HEK293 (cell line): ENCODE measurements at regions not wholly inside any gene's neighbourhood (a gene's known extent, or its start where the extent isn't known, plus 50 kb on each side); places are given as distances from the start of the nearest gene placed in this dataset.

Experiments used
- BCL11A ChIP-seq: fragments of 450-650 bp; formaldehyde crosslinking; IDR thresholded peaks from 2 replicates; pipeline ENCODE4 v1.5.1; 2016; ENCODE audit warnings: low read depth, missing biosample characterization, missing genetic modification characterization
- KLF8 ChIP-seq: fragments of 450-650 bp; formaldehyde crosslinking; IDR thresholded peaks from 2 replicates; pipeline ENCODE4 v1.5.1; 2016; ENCODE audit warnings: missing biosample characterization, missing genetic modification characterization
- ZNF223 ChIP-seq: fragments of 450-650 bp; formaldehyde crosslinking; IDR thresholded peaks from 2 replicates; pipeline ENCODE4 v1.5.1; 2016; ENCODE audit warnings: missing biosample characterization, missing genetic modification characterization
- ZNF624 ChIP-seq: fragments of 450-650 bp; formaldehyde crosslinking; IDR thresholded peaks from 2 replicates; pipeline ENCODE4 v1.5.1; 2017; ENCODE audit warnings: missing biosample characterization, missing genetic modification characterization
- ZNF837 ChIP-seq: fragments of 450-650 bp; formaldehyde crosslinking; IDR thresholded peaks from 2 replicates; pipeline ENCODE4 v1.5.1; 2016; ENCODE audit warnings: missing biosample characterization, missing genetic modification characterization
- TF ChIP-seq, protein P1 (sequence below): fragments of 450-650 bp; formaldehyde crosslinking; IDR thresholded peaks from 2 replicates; pipeline ENCODE4 v1.5.1; 2016; ENCODE audit warnings: missing biosample characterization, missing genetic modification characterization
- TF ChIP-seq, protein P2 (sequence below): fragments of 450-650 bp; formaldehyde crosslinking; IDR thresholded peaks from 2 replicates; pipeline ENCODE4 v1.5.1; 2016; ENCODE audit warnings: missing biosample characterization, missing genetic modification characterization
- TF ChIP-seq, protein P3 (sequence below): IDR thresholded peaks from 2 replicates; pipeline ENCODE4 v1.6.1; 2011; ENCODE audit warnings: mild to moderate bottlenecking, low read depth, low read length, borderline replicate concordance

DNA sequence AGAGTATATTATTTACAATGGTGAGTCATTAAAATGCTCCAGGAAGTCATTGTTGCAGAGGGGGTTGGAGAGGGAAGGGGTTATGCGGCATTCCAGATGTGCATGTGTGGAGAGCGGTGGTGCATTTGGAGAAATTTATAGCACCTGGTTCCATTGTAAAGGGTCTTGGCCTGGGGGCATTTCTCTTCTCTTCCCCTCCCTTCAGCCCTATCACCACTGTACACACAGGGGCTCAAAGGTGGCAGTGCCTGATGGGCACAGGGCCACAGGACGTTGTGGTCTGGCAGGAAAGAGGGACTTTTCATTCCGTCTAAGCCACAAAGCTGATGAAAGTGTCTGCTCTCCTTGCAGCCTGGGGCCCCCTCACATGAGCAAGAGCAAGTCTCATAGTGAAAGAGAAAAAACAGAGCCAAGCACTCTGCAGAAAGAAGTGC, 442.4 kb upstream of the ZNF462 start:
- TF ChIP-seq, protein P1, sequence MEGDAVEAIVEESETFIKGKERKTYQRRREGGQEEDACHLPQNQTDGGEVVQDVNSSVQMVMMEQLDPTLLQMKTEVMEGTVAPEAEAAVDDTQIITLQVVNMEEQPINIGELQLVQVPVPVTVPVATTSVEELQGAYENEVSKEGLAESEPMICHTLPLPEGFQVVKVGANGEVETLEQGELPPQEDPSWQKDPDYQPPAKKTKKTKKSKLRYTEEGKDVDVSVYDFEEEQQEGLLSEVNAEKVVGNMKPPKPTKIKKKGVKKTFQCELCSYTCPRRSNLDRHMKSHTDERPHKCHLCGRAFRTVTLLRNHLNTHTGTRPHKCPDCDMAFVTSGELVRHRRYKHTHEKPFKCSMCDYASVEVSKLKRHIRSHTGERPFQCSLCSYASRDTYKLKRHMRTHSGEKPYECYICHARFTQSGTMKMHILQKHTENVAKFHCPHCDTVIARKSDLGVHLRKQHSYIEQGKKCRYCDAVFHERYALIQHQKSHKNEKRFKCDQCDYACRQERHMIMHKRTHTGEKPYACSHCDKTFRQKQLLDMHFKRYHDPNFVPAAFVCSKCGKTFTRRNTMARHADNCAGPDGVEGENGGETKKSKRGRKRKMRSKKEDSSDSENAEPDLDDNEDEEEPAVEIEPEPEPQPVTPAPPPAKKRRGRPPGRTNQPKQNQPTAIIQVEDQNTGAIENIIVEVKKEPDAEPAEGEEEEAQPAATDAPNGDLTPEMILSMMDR (tag by site-specific recombination) = no peak
- TF ChIP-seq, protein P2, sequence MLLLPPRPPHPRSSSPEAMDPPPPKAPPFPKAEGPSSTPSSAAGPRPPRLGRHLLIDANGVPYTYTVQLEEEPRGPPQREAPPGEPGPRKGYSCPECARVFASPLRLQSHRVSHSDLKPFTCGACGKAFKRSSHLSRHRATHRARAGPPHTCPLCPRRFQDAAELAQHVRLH (tag by site-specific recombination) = no peak
- no peak for TF ChIP-seq ZNF837 (tag by site-specific recombination)
- TF ChIP-seq ZNF624 (tag by site-specific recombination) = no peak
- TF ChIP-seq KLF8 (tag by site-specific recombination) = no peak
- no peak for TF ChIP-seq BCL11A (tag by site-specific recombination)
- TF ChIP-seq, protein P3, sequence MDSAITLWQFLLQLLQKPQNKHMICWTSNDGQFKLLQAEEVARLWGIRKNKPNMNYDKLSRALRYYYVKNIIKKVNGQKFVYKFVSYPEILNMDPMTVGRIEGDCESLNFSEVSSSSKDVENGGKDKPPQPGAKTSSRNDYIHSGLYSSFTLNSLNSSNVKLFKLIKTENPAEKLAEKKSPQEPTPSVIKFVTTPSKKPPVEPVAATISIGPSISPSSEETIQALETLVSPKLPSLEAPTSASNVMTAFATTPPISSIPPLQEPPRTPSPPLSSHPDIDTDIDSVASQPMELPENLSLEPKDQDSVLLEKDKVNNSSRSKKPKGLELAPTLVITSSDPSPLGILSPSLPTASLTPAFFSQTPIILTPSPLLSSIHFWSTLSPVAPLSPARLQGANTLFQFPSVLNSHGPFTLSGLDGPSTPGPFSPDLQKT = no peak
- no peak for TF ChIP-seq ZNF223
